Activated CD4-positive, alpha-beta memory T cell treated with anti-CD3 and anti-CD28 coated beads, Interleukin-2, amount 10 ng/mL, durations not matched to agents 7 days and 5 days (primary cell): ENCODE measurements at regions not wholly inside any gene's neighbourhood (a gene's known extent, or its start where the extent isn't known, plus 50 kb on each side); places are given as distances from the start of the nearest gene placed in this dataset.

Experiments used
- CTCF ChIA-PET: fragments of 350-600 bp; sonication (Branson Sonifier 250); formaldehyde crosslinking; loops from one replicate; lab custom pipeline; 2021; ENCODE audit warnings: antibody characterized with exemption, inconsistent platforms; lab: Charles Lee
- POLR2A ChIA-PET: fragments of 350-600 bp; sonication (Branson Sonifier 250); formaldehyde crosslinking; loops from one replicate; lab custom pipeline; 2021; ENCODE audit warnings: antibody characterized with exemption; lab: Charles Lee
- DNase-seq: peaks from one replicate; pipeline ENCODE4 v3.0.0-alpha.2; 2020
- H3K27ac Mint-ChIP-seq: one replicate; pipeline ENCODE4 v1.8.0; 2021; ENCODE audit warnings: mild to moderate bottlenecking, mixed read lengths
- H3K27me3 Mint-ChIP-seq: one replicate; pipeline ENCODE4 v1.8.0; 2021; ENCODE audit warnings: mixed read lengths
- H3K36me3 Mint-ChIP-seq: one replicate; pipeline ENCODE4 v1.8.0; 2021; ENCODE audit warnings: low read depth, mixed read lengths
- H3K4me1 Mint-ChIP-seq: one replicate; pipeline ENCODE4 v1.8.0; 2021; ENCODE audit warnings: mixed read lengths
- H3K4me3 Mint-ChIP-seq: one replicate; pipeline ENCODE4 v1.8.0; 2021; ENCODE audit warnings: mild to moderate bottlenecking, mixed read lengths
- H3K9me3 Mint-ChIP-seq: one replicate; pipeline ENCODE4 v1.8.0; 2021; ENCODE audit warnings: mixed read lengths

DNA sequence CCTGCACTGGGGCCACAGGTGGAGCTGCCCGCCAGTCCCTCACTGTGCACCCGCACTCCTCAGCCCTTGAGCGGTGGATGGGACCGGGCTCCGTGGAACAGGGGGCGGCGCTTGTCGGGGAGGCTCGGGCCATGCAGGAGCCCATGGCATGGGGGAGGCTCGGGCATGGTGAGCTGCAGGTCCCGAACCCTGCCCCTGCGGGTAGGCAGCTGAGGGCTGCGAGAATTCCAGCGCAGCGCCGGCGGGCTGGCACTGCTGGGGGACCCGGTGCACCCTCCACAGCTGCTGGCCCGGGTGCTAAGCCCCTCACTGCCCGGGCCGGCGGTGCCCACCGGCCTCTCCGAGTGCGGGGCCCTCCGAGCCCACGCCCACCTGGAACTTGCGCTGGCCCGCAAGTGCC, 877.5 kb upstream of the PCDH9 start:
- Mint-ChIP-seq H3K27ac (no peak overlapping the region), H3K4me3 (no peak overlapping the region), H3K9me3 (peaks cover 38% of the 10 kb centered on the region), H3K4me1 (no peaks in the 10 kb centered on the region), H3K36me3 (no peaks in the 10 kb centered on the region), H3K27me3 (no peaks in the 10 kb centered on the region)
- CTCF ChIA-PET = no interaction called here
- POLR2A ChIA-PET = no interaction called here
- DNase-seq = no peak

GRCh38 chr13:68099631-68100030, 869.5 kb upstream of the PCDH9 start:
- no peaks in the 10 kb centered on the region for H3K27me3 Mint-ChIP-seq
- ChIA-PET POLR2A (no interaction called here), CTCF (no interaction called here)
- H3K9me3 Mint-ChIP-seq = peaks cover 9% of the 10 kb centered on the region
- H3K36me3 Mint-ChIP-seq = no peaks in the 10 kb centered on the region
- no peak overlapping the region for H3K4me3 Mint-ChIP-seq
- DNase-seq = no peak
- no peaks in the 10 kb centered on the region for H3K4me1 Mint-ChIP-seq
- no peak overlapping the region for H3K27ac Mint-ChIP-seq

DNA sequence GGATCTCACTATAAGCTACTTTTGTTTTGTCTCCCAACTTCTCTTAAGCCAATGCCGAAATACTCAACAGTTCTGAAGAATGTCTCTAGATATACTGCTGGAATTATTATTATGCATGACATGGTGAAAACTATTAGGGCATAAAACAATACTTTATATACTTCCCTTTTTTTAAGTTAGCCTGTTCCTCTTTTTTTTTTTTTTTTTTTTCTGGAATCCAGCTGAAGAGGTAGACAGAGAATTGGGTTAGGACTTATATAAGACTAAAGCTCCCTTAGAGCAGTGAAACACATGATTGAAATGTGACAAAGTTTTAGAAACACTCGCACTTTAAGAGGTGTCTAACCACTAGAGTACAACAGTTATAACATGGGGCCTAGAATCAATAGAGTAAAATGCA, 850.9 kb upstream of the PCDH9 start:
- no peak overlapping the region for H3K27ac Mint-ChIP-seq
- no peak for DNase-seq
- ChIA-PET CTCF (no interaction called here), POLR2A (no interaction called here)
- peaks cover 2% of the 10 kb centered on the region for H3K9me3 Mint-ChIP-seq
- H3K27me3 Mint-ChIP-seq = no peaks in the 10 kb centered on the region
- H3K4me1 Mint-ChIP-seq = no peaks in the 10 kb centered on the region
- H3K4me3 Mint-ChIP-seq = no peak overlapping the region
- no peaks in the 10 kb centered on the region for H3K36me3 Mint-ChIP-seq

- ChIA-PET CTCF (no interaction called here), POLR2A (no interaction called here)
- no peak for DNase-seq
- H3K36me3 Mint-ChIP-seq = no peaks in the 10 kb centered on the region
- H3K4me3 Mint-ChIP-seq = no peak overlapping the region
- H3K9me3 Mint-ChIP-seq = peaks cover 2% of the 10 kb centered on the region
- no peaks in the 10 kb centered on the region for H3K4me1 Mint-ChIP-seq
- H3K27ac Mint-ChIP-seq = no peak overlapping the region
- H3K27me3 Mint-ChIP-seq = no peaks in the 10 kb centered on the region
These were observed 848.7 kb upstream of the PCDH9 start for GRCh38 chr13:68078874-68079273.

DNA sequence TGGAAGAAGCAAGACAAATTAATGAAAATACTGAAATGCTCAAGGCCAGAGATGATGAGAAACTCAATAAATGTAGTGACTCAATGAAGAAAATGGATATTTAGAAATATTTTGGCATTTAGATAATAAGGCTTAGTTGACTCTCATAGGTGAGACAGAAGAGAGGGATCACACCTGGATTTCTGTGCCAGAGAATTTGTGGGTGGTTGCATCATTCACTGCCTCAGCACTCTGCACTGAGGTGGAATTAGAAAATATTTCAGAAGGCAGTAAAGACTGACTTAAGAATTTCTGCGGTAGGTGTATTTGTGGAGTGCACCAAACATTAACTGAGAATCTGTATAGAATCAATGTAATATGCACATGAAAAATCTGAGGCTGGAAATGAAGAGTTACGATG, 848.3 kb upstream of the PCDH9 start:
- Mint-ChIP-seq H3K4me1 (no peaks in the 10 kb centered on the region), H3K9me3 (peaks cover 3% of the 10 kb centered on the region), H3K36me3 (no peaks in the 10 kb centered on the region), H3K27ac (no peak overlapping the region), H3K4me3 (no peak overlapping the region), H3K27me3 (no peaks in the 10 kb centered on the region)
- POLR2A ChIA-PET = no interaction called here
- DNase-seq = no peak
- CTCF ChIA-PET = no interaction called here

- H3K9me3 Mint-ChIP-seq = peaks cover 5% of the 10 kb centered on the region
- CTCF ChIA-PET = no interaction called here
- no peak overlapping the region for H3K27ac Mint-ChIP-seq
- H3K4me3 Mint-ChIP-seq = no peak overlapping the region
- H3K36me3 Mint-ChIP-seq = no peaks in the 10 kb centered on the region
- DNase-seq = no peak
- no peaks in the 10 kb centered on the region for H3K4me1 Mint-ChIP-seq
- no peaks in the 10 kb centered on the region for H3K27me3 Mint-ChIP-seq
- POLR2A ChIA-PET = no interaction called here
These were observed 845.9 kb upstream of the PCDH9 start for GRCh38 chr13:68076046-68076445.

DNA sequence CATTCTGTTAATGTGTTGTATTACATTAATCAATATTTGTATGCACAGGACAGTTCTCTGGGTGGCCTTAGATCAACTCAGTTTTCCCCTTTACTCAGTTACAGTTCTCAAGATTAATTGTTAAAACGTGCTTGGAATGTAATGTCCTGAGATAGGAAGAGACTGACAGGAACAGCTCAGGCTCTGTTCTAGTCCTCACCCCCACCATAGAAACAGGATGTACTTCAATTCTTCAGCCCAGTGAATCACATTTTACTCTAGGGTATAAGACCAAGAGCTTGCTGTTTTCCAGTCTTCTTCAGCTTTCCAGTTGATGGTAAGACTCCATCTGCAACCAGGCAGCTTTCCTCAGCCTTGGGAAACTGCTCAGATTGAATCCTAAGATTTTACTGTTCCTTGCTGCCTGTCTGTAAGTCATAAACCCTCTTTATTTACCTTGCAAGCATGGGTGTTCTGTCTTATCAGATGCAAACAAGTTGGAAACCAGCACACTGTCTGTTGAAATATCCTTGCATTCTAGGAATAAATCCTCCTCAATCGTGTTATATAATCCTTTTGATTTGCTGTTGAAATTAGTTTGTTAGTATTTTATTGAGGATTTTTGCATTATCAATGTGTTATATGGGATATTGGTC, 836.9 kb upstream of the PCDH9 start:
- no peaks in the 10 kb centered on the region for H3K9me3 Mint-ChIP-seq
- CTCF ChIA-PET = no interaction called here
- no peak overlapping the region for H3K27ac Mint-ChIP-seq
- H3K4me1 Mint-ChIP-seq = no peaks in the 10 kb centered on the region
- no peaks in the 10 kb centered on the region for H3K27me3 Mint-ChIP-seq
- no peak for DNase-seq
- no peak overlapping the region for H3K4me3 Mint-ChIP-seq
- no peaks in the 10 kb centered on the region for H3K36me3 Mint-ChIP-seq
- POLR2A ChIA-PET = no interaction called here

GRCh38 chr13:68064001-68064770, 834.0 kb upstream of the PCDH9 start:
- Mint-ChIP-seq H3K4me3 (no peak overlapping the region), H3K36me3 (no peaks in the 10 kb centered on the region), H3K27me3 (no peaks in the 10 kb centered on the region), H3K9me3 (no peaks in the 10 kb centered on the region), H3K27ac (no peak overlapping the region), H3K4me1 (no peaks in the 10 kb centered on the region)
- ChIA-PET CTCF (no interaction called here), POLR2A (no interaction called here)
- DNase-seq = no peak

- no peak overlapping the region for H3K27ac Mint-ChIP-seq
- CTCF ChIA-PET = no interaction called here
These were observed 833.0 kb upstream of the PCDH9 start for GRCh38 chr13:68063181-68063580.

DNA sequence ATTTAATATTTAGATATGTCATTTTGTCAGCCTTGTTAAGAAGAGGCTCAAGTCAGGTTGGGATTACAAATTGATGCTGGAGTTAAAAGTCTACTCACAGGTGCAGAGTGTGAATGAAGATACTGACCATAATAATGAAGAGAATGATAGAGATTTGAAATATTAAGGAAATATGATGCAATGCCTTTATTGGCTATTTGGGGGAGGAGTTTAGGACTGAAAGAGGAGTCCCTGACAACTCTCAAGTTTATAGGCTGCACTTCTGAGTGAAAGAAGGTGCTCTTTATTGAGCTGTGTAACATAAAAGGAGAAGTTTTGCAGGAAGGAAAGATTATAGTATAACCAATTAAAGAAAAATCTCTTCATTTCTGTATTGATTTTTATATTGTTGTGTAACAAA, 827.7 kb upstream of the PCDH9 start:
- peaks cover 7% of the 10 kb centered on the region for H3K9me3 Mint-ChIP-seq
- DNase-seq = no peak
- no peaks in the 10 kb centered on the region for H3K27me3 Mint-ChIP-seq
- H3K4me1 Mint-ChIP-seq = no peaks in the 10 kb centered on the region
- H3K4me3 Mint-ChIP-seq = no peak overlapping the region
- H3K27ac Mint-ChIP-seq = no peak overlapping the region
- ChIA-PET CTCF (no interaction called here), POLR2A (no interaction called here)
- no peaks in the 10 kb centered on the region for H3K36me3 Mint-ChIP-seq

More at GRCh38 chr13:68063181-68063580, 833.0 kb upstream of the PCDH9 start:
- no peaks in the 10 kb centered on the region for H3K9me3 Mint-ChIP-seq
- DNase-seq = no peak
- no peaks in the 10 kb centered on the region for H3K36me3 Mint-ChIP-seq
- H3K4me3 Mint-ChIP-seq = no peak overlapping the region
- H3K27me3 Mint-ChIP-seq = no peaks in the 10 kb centered on the region
- POLR2A ChIA-PET = no interaction called here
- no peaks in the 10 kb centered on the region for H3K4me1 Mint-ChIP-seq

- H3K4me1 Mint-ChIP-seq = no peaks in the 10 kb centered on the region
- no peak overlapping the region for H3K4me3 Mint-ChIP-seq
- peaks cover 7% of the 10 kb centered on the region for H3K9me3 Mint-ChIP-seq
- no peaks in the 10 kb centered on the region for H3K27me3 Mint-ChIP-seq
- no peak overlapping the region for H3K27ac Mint-ChIP-seq
- no peak for DNase-seq
- CTCF ChIA-PET = no interaction called here
- H3K36me3 Mint-ChIP-seq = no peaks in the 10 kb centered on the region
- POLR2A ChIA-PET = no interaction called here
These were observed 826.9 kb upstream of the PCDH9 start for GRCh38 chr13:68056816-68057710.

- POLR2A ChIA-PET = no interaction called here
- no peak overlapping the region for H3K4me3 Mint-ChIP-seq
- no peak for DNase-seq
- CTCF ChIA-PET = no interaction called here
- H3K36me3 Mint-ChIP-seq = no peaks in the 10 kb centered on the region
- H3K27me3 Mint-ChIP-seq = no peaks in the 10 kb centered on the region
- H3K4me1 Mint-ChIP-seq = no peaks in the 10 kb centered on the region
- H3K9me3 Mint-ChIP-seq = peaks cover 3% of the 10 kb centered on the region
- H3K27ac Mint-ChIP-seq = no peak overlapping the region
These were observed 821.8 kb upstream of the PCDH9 start for GRCh38 chr13:68051910-68052309.

DNA sequence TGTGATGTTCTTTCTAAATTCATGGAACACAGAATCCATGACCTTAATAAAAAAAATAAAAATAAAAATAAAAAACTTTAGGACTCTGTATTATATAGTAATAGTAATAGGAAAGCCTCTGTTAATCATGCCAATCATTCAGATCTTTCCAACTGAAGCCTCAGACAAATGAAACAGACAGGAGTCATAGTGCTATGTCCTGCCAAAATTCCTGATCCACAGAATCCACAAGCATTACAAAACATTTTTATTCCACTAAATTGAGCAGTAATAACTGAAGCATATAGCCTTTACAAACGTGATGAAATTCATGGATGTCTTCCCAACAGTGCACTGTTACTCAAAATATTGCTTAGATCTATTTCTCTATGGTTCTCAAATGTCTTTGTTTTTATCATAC, 820.6 kb upstream of the PCDH9 start:
- H3K36me3 Mint-ChIP-seq = no peaks in the 10 kb centered on the region
- CTCF ChIA-PET = no interaction called here
- no peak overlapping the region for H3K4me3 Mint-ChIP-seq
- POLR2A ChIA-PET = no interaction called here
- no peak overlapping the region for H3K27ac Mint-ChIP-seq
- DNase-seq = no peak
- H3K27me3 Mint-ChIP-seq = no peaks in the 10 kb centered on the region
- no peaks in the 10 kb centered on the region for H3K9me3 Mint-ChIP-seq
- H3K4me1 Mint-ChIP-seq = no peaks in the 10 kb centered on the region
